G401 (cell line): ENCODE measurements at regions not wholly inside any gene's neighbourhood (a gene's known extent, or its start where the extent isn't known, plus 50 kb on each side); places are given as distances from the start of the nearest gene placed in this dataset.
"Not testable (repeated sequence)": the region's sequence is repeated elsewhere in the genome, so short reads cannot be mapped to it uniquely, and the experiment has no call there.

Source experiments
- DNase-seq: peaks from one replicate; pipeline ENCODE4 v3.0.0-alpha.2; 2015; ENCODE audit warnings: low spot score
- in situ Hi-C: cut with HindIII; loops from 2 replicates; pipeline ENCODE4 v1.10.0; 2016; ENCODE audit warnings: low sequenced_read_pairs, mixed read lengths

GRCh38 chr4:75422998-75423397 lies 91.2 kb downstream of the RCHY1 start:
- in situ Hi-C loops = no loop called here
- no peak for DNase-seq

DNA sequence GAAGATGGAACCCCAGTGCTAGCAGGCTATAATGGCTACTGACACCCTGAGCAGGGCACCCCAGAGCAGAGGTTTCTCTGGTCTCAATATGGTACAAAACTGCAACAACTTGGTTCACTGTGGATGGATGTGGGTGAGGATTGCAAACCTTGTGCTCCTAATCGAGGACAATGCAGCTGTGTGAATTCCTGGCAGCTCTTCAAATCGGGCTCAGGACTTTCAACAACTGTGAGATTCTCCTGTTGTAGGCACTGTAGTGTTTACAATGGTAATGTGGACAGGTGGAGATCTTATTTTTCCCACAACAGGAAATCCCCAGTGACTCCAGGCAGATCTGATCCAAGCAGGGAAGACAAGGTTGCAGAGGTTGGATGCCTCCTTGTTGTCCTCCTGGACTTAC lies 101.5 kb downstream of the RCHY1 start:
- in situ Hi-C loops = no loop called here
- no peak for DNase-seq

DNA sequence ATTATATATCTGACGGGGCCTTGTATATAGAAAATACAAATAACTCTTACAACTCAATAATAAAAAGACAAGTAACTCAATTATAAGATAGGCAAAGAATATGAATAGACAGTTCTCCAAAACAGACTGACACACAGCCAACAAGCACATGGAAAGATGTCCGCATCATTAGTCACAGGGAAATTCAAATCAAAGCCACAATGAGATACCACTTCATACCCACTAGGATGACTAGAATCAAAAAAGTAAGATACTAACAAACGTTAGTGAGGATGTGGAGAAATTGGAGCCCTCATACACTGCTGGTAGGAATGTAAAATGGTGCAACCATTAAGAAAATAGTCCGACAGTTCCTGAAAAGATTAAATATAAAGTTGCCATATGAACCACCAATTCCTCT lies 115.7 kb downstream of the RCHY1 start:
- in situ Hi-C loops = no loop called here
- no peak for DNase-seq

DNA sequence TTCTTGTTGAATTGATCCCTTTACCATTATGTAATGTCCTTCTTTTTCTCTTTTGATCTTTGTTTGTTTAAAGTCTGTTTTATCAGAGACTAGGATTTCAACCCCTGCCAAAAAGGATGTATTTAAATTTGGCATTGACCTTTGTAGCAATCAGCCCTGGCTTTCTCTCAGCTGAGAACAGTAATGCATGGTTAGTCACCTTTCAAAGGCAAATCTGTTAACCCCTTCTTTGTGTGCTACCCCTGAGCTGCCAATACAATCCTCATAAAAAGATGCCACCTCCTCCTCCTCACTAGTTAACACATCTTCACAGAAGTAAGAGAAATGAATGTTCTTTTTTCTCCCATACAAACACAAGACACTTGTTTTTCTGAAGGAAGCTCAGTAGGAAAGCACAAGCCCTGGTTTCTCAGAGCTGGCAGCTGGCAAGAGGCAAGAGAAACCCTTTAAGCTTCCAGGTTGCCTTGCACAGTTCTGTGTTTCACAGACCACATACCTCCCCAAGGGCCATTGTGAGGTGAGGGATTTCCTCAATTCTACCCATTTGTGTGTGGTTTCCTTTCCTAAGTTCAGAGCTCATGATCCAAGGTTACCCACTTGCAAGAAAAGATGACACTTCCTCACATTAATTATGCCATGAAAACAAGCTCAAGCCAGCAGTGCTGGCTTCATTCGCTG lies 122.6 kb downstream of the RCHY1 start:
- no peak for DNase-seq
- in situ Hi-C loops = no loop called here

DNA sequence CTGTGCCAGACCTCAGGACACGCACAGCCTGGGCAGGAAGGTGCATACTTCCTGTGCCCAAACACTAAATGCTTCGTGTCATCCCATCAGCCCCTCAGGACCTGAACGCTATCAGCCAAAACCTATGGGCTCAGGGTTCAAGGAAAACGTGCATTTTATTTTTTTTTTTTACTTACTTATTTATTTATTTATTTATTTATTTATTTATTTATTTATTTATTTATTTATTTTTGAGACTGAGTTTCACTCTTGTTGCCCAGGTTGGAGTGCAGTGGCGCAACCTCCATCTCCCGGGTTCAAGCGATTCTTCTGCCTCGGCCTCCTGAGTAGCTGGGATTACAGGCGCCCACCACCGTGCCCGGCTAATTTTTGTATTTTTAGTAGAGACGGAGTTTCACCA lies 127.8 kb downstream of the RCHY1 start:
- in situ Hi-C loops, DNase-seq: not testable (repeated sequence)

- no peak for DNase-seq
- in situ Hi-C loops = no loop called here
Observed at GRCh38 chr4:75385106-75385505, 129.1 kb downstream of the RCHY1 start.

DNA sequence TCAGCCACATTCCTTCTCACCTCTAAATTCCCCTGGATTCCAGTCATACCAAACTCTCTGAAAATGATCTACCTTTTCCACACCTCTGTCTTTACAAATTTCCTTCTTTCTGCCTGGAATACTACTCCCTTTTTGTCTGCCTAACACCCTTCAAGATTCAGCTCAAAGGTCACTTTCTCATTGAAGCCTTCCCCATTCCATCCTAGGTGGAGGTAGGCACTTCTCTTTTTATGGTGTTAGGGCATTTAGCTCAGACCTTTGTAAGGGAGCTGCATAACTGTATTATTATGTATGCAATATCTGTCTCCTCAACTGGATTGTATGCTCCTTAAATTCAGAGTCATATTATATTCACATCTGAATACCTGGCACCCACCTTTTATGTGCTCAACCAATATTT lies 137.7 kb downstream of the RCHY1 start:
- in situ Hi-C loops = no loop called here
- no peak for DNase-seq

- in situ Hi-C loops = no loop called here
- no peak for DNase-seq
Observed at GRCh38 chr4:75371915-75372314, 142.3 kb downstream of the RCHY1 start.

GRCh38 chr4:75370576-75370975 lies 143.6 kb downstream of the RCHY1 start:
- DNase-seq = no peak
- in situ Hi-C loops = no loop called here

- DNase-seq = no peak
- in situ Hi-C loops = no loop called here
Observed at GRCh38 chr4:75345423-75345822, 168.8 kb downstream of the RCHY1 start.

- in situ Hi-C loops = no loop called here
- DNase-seq = no peak
Observed at GRCh38 chr4:75344915-75345314, 169.3 kb downstream of the RCHY1 start.

DNA sequence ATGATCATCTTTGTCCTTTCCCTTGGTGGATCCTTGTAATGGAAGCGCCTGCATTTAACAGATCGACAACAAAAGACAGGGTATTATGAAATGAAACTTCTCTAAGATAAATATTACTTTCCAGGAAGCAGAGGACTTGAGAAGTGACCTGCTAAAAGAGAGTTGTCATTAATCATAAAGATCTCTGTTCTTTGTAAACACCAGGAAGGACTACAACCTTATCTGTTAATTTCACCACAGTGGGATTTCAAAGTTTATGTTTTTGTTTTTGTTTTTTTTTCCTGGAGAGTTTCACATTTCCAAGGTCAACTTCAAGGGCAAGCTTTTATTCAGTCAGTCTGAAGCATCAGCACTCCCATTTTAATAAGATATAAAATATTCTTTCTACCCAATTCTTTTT lies 170.9 kb downstream of the RCHY1 start:
- no peak for DNase-seq
- in situ Hi-C loops = no loop called here

- in situ Hi-C loops = no loop called here
Observed at GRCh38 chr4:75340561-75340960, 173.6 kb downstream of the RCHY1 start.

DNA sequence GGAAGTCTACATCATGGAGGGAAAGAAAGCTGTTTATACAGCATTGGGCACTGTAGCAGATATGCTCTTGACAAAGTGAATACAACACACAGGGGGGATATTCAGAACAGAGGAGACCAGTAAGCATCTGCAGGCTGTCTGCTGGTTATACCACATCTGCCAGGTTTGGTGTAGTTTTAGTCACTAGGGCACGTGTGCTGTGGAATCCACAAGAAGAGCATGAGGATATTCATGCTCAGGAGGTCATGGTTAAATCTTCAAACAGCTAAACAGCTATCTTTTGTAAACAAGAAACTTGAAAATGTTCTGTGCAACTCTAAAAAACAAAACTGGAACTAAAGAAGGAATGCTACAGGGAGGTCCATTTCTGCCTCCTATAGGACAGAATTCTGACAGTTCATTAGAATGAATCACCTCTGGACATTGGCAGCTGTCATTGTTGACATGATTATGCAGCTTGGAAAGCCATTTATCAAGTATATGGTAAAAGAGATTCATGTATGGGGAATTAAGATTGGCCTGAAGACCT lies 175.8 kb downstream of the RCHY1 start:
- in situ Hi-C loops = no loop called here

More at GRCh38 chr4:75340561-75340960, 173.6 kb downstream of the RCHY1 start:
- no peak for DNase-seq

DNA sequence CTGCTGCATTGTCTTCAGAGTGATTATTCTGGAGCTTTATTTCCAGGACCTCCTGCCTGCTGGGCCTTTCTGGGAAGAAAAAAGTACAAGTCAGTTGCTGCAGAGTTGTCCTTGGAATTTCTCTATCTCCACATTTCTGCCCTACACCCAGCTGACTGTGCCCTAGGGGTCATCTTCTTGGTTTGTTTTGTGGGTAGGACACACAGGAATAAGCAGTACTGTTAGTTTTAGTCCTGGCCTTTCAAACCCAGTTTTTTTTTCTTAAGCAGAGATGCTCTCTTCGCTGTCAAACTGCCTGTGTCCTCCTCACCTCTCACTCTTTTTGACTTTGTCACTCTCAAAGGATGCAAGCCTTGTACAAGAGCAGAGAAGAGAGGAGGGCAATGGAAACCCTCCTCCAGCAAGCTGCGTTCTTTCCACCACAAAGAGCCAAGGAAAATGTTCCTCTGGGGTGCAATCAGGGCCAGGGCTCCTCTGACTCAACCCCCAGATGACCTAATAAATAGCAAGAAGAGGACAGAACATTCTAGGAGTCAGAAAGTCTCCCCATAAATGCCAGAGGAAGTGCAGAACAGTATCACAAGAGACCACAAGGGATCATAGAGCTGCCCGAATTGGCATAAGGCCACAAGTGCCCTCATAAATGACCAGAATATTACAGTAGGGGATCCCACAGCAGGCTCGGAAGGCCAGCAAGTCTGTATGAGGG lies 186.2 kb downstream of the RCHY1 start:
- DNase-seq = no peak

More for the DNA sequence above, 175.8 kb downstream of the RCHY1 start:
- DNase-seq = no peak

DNA sequence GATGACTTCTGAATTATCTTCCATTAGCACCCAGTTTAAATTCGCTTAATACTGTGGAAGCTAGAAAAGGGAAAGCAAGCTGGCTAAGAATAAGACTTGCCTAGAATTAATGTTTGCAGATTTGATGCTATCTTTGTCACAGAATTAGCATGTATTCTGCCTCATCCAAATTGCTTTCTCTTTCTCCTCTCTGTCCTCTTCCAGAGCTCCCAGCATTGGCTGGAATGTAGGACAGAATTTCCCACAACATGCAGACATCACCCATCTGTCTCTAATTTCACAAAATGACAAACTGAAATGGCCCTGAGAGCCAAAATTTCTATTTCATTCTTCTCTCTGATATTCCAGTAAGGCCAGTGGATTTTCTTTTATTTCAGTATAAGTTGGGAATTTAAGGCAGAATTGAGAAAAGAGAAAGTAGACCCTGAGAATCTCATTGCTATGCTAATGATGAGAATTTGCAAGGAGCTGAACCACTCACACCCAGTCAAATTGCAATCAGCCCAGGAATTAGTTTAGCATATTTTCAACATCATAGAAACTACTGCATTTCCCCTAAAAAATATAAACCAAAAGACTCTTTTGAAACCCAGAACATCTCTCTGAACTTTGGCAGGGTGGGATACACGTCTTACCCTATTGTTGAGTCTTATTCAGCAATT lies 188.8 kb downstream of the RCHY1 start:
- in situ Hi-C loops = no loop called here

More for the DNA sequence above, 186.2 kb downstream of the RCHY1 start:
- in situ Hi-C loops = no loop called here

GRCh38 chr4:75321484-75321883 lies 192.7 kb downstream of the RCHY1 start:
- DNase-seq = no peak
- in situ Hi-C loops = no loop called here

More for the DNA sequence above, 188.8 kb downstream of the RCHY1 start:
- peak; percentile 8 for DNase-seq

DNA sequence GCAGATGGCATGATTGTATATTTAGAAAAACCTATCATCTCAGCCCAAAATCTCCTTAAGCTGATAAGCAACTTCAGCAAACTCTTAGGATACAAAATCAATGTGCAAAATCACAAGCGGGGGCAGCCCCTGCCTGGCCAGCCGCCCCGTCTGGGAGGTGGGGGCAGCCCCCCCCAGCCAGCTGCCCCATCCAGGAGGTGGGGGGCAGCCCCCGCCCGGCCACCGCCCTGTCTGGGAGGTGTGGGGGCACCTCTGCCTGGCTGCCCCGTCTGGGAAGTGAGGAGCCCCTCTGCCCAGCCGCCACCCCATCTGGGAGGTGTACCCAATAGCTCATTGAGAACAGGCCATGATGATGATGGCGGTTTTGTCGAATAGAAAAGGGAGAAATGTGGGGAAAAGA lies 196.6 kb downstream of the RCHY1 start:
- in situ Hi-C loops, DNase-seq: not testable (repeated sequence)

DNA sequence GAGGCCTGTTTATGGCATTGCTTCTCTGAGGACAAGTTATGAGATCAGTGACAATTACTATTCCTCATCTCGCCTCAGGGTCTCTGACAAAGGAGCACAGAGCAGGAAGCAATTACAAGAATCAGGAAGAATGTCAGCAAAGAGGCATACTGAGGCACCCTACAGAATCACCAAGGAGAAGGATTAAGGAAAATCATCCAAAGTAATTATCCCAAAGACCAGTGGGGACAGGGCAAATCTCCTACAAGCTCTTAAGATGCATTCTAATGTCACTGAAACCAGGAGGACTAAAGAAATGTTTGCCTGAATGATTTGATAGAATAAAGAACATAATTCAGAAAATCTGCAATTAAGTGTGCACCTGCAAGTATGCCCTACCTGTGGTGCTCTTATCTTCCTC lies 206.2 kb downstream of the RCHY1 start:
- no peak for DNase-seq
- in situ Hi-C loops = no loop called here

DNA sequence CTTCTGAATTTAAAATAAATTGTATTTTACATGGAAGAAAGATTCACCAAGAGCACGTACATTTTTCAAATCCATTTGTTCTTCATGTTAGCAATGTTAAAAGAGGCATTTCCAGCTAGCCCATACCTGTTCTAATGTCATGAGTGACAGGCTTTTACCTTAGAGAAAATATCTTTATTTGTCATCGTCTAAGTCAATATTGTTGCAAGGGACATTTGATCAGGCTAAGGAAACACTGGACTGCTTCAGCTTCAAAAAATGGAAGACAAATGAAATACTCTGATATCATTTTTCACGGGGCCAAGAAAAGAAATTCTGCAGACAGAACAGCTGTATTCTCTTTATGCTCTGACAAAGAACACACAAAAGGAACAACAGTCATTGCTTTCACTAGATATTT lies 207.7 kb downstream of the RCHY1 start:
- DNase-seq = no peak
- in situ Hi-C loops = no loop called here
